Neural cell (in vitro differentiated cells): ENCODE measurements at regions not wholly inside any gene's neighbourhood (a gene's known extent, or its start where the extent isn't known, plus 50 kb on each side); places are given as distances from the start of the nearest gene placed in this dataset.

Experiments used
- CTCF ChIP-seq: fragments of 450-650 bp; IDR thresholded peaks from 2 replicates; pipeline ENCODE4 v1.5.1; 2014; ENCODE audit warnings: antibody characterized with exemption, mild to moderate bottlenecking, moderate library complexity; ENCODE audit not compliant: poor library complexity, severe bottlenecking
- POLR2AphosphoS5 ChIP-seq: IDR thresholded peaks from 2 replicates; pipeline ENCODE4 v1.6.1; 2012

- TF ChIP-seq CTCF (no peak), POLR2AphosphoS5 (no peak)
Observed at GRCh38 chr6:170176898-170177771, 113.7 kb downstream of the DLL1 start.
